ENCODE measurements at regions not wholly inside any gene's neighbourhood (a gene's known extent, or its start where the extent isn't known, plus 50 kb on each side); places are given as distances from the start of the nearest gene placed in this dataset.

- no peak for TF ChIP-seq EZH2 (IDR thresholded peaks at IDR 0.05; ENCODE audit: insufficient read depth, poor library complexity, severe bottlenecking)
- no peak for TF ChIP-seq EZH2phosphoT487 (IDR thresholded peaks at IDR 0.05; ENCODE audit: insufficient read depth, low read depth)
These were observed 230.5 kb downstream of the ETNK1 start for GRCh38 chr12:22855456-22855855.

Measured in GM23248 (cell line).